ENCODE measurements at regions not wholly inside any gene's neighbourhood (a gene's known extent, or its start where the extent isn't known, plus 50 kb on each side); places are given as distances from the start of the nearest gene placed in this dataset.

DNA sequence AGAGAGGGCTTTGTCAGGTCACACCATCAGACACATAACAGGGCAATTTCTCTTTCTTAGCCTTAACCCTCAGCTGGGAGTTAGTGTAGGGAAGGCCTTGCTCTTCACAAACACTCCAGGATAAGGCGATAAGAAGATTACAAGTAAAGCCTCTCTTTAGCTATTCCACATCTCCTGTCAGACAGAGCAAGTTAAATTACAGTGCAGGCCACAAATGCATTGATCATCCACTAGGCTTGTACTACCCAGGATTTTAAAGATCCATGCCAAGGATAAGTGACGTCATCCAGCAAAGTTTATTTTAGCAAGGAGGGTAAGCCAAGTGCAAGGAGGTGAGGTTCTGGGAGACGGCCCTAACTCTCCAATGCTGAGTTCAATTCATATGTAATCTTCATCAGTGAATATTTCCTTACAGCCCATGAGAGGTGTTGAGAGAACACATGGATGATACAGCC, 890.6 kb upstream of the NR2F2 start:
- TF ChIP-seq RARB (CRISPR knock-in tag; IDR thresholded peaks at IDR 0.05) = no peak
- no peak for TF ChIP-seq BACH2 (CRISPR knock-in tag; IDR thresholded peaks at IDR 0.05; ENCODE audit: borderline replicate concordance)
- TF ChIP-seq ZFP30 (CRISPR knock-in tag; IDR thresholded peaks at IDR 0.05) = no peak
- TF ChIP-seq, protein P1, sequence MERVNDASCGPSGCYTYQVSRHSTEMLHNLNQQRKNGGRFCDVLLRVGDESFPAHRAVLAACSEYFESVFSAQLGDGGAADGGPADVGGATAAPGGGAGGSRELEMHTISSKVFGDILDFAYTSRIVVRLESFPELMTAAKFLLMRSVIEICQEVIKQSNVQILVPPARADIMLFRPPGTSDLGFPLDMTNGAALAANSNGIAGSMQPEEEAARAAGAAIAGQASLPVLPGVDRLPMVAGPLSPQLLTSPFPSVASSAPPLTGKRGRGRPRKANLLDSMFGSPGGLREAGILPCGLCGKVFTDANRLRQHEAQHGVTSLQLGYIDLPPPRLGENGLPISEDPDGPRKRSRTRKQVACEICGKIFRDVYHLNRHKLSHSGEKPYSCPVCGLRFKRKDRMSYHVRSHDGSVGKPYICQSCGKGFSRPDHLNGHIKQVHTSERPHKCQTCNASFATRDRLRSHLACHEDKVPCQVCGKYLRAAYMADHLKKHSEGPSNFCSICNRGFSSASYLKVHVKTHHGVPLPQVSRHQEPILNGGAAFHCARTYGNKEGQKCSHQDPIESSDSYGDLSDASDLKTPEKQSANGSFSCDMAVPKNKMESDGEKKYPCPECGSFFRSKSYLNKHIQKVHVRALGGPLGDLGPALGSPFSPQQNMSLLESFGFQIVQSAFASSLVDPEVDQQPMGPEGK (CRISPR knock-in tag; IDR thresholded peaks at IDR 0.05; ENCODE audit: borderline replicate concordance) = no peak
- TF ChIP-seq TCF4 (CRISPR knock-in tag; IDR thresholded peaks at IDR 0.05; ENCODE audit: borderline replicate concordance) = no peak
- TF ChIP-seq, protein P2, sequence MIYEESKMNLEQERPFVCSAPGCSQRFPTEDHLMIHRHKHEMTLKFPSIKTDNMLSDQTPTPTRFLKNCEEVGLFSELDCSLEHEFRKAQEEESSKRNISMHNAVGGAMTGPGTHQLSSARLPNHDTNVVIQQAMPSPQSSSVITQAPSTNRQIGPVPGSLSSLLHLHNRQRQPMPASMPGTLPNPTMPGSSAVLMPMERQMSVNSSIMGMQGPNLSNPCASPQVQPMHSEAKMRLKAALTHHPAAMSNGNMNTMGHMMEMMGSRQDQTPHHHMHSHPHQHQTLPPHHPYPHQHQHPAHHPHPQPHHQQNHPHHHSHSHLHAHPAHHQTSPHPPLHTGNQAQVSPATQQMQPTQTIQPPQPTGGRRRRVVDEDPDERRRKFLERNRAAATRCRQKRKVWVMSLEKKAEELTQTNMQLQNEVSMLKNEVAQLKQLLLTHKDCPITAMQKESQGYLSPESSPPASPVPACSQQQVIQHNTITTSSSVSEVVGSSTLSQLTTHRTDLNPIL (CRISPR knock-in tag; IDR thresholded peaks at IDR 0.05; ENCODE audit: low read depth) = no peak
- no peak for TF ChIP-seq SNAI2 (CRISPR knock-in tag; IDR thresholded peaks at IDR 0.05)
- TF ChIP-seq PPARA (CRISPR knock-in tag; IDR thresholded peaks at IDR 0.05; ENCODE audit: borderline replicate concordance) = no peak
- no peak for TF ChIP-seq TOX (CRISPR knock-in tag; IDR thresholded peaks at IDR 0.05; ENCODE audit: borderline replicate concordance)
- TF ChIP-seq ZNF70 (CRISPR knock-in tag; IDR thresholded peaks at IDR 0.05) = no peak

All from SK-N-SH treated with all-trans-retinoic acid at 6 μM for 48 hours (cell line).